Uterus (tissue), 3 donors: ENCODE measurements at regions not wholly inside any gene's neighbourhood (a gene's known extent, or its start where the extent isn't known, plus 50 kb on each side); places are given as distances from the start of the nearest gene placed in this dataset.
"Not testable (repeated sequence)": the region's sequence is repeated elsewhere in the genome, so short reads cannot be mapped to it uniquely, and the experiment has no call there.

Experiments
- DNase-seq, 2 donors: peaks; one replicate each; pipeline ENCODE4 v3.0.0-alpha.2; 2019 to 2020
- H3K27ac ChIP-seq, 2 donors: fragments of 200-600 bp; sonication (generic); 1 replicate in 1 of 2; 2 replicates in 1 of 2; pipeline ENCODE4 v1.5.1; 2016 to 2018
- H3K27me3 ChIP-seq, 2 donors: fragments of 200-600 bp; sonication (generic); one replicate each; pipeline ENCODE4 v1.5.1; 2018 to 2019; ENCODE audit warnings: control low read depth in 1 of 2
- H3K36me3 ChIP-seq, 2 donors: fragments of 200-600 bp; sonication (generic); one replicate each; pipeline ENCODE4 v1.5.1; 2019; ENCODE audit warnings: control low read depth in 1 of 2
- H3K4me1 ChIP-seq, 2 donors: fragments of 200-600 bp; sonication (generic); one replicate each; pipeline ENCODE4 v1.5.1; 2018 to 2019; ENCODE audit warnings: control low read depth in 1 of 2
- H3K4me3 ChIP-seq, 2 donors: fragments of 200-600 bp; sonication (generic); 1 replicate in 1 of 2; 2 replicates in 1 of 2; pipeline ENCODE4 v1.5.1; 2018 to 2019; ENCODE audit warnings: mild to moderate bottlenecking in 1 of 2
- H3K9me3 ChIP-seq, 2 donors: fragments of 200-600 bp; sonication (generic); one replicate each; pipeline ENCODE4 v1.5.1; 2019; ENCODE audit warnings: control low read depth in 1 of 2
- POLR2A ChIP-seq, 2 donors: fragments of 450-650 bp; IDR thresholded peaks; one replicate each; pipeline ENCODE4 v1.6.1; 2016; ENCODE audit warnings: antibody characterized with exemption in 2 of 2, mild to moderate bottlenecking in 1 of 2, moderate library complexity in 1 of 2
- intact Hi-C: fragments of 100-400 bp; cut with DNase I; formaldehyde crosslinking; loops from one replicate; pipeline ENCODE4 v1.15.1; 2023; ENCODE audit warnings: low total_unique reads
- TF ChIP-seq, protein P1 (sequence below), 4 experiments: fragments of 200-600 bp in 2 of 4; fragments of 450-650 bp in 2 of 4; sonication (generic) in 2 of 4; IDR thresholded peaks; one replicate each; pipeline ENCODE4 v1.5.1; 2016 to 2019; ENCODE audit warnings: antibody characterized with exemption in 4 of 4, mild to moderate bottlenecking in 2 of 4, moderate library complexity in 1 of 4
- donor health status: DM: yes; HTN: yes; CAD: no.

DNA sequence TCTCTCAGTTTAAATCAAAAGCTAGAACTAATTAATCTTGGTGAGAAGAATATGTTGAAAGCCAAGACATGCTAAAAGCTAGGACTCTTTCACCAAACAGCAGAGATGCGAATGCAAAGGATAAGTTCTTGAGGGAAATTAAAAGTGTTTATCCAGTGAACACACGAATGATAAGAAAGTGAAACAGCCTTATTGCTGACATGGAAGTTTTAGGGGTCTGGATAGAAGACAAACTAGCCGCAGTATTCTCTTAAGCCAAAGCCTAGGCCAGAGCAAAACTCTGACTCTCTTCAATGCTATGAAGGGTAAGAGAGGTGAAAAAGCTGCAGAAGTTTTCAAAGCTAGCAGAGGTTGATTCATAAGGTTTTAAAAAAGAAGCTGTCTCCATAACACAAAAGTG lies 103.0 kb downstream of the UFM1 start:
- Histone ChIP-seq H3K4me3 (no peak overlapping the region), H3K36me3 (no peaks in the 10 kb centered on the region), H3K9me3 (no peaks in the 10 kb centered on the region), H3K27ac (no peak overlapping the region), H3K4me1 (no peaks in the 10 kb centered on the region), H3K27me3 (no peaks in the 10 kb centered on the region)
- TF ChIP-seq POLR2A (IDR thresholded peaks at IDR 0.05), result no peak
- TF ChIP-seq, protein P1, sequence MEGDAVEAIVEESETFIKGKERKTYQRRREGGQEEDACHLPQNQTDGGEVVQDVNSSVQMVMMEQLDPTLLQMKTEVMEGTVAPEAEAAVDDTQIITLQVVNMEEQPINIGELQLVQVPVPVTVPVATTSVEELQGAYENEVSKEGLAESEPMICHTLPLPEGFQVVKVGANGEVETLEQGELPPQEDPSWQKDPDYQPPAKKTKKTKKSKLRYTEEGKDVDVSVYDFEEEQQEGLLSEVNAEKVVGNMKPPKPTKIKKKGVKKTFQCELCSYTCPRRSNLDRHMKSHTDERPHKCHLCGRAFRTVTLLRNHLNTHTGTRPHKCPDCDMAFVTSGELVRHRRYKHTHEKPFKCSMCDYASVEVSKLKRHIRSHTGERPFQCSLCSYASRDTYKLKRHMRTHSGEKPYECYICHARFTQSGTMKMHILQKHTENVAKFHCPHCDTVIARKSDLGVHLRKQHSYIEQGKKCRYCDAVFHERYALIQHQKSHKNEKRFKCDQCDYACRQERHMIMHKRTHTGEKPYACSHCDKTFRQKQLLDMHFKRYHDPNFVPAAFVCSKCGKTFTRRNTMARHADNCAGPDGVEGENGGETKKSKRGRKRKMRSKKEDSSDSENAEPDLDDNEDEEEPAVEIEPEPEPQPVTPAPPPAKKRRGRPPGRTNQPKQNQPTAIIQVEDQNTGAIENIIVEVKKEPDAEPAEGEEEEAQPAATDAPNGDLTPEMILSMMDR (IDR thresholded peaks at IDR 0.05), result no peak
- intact Hi-C loops, result no loop called here
- DNase-seq, result no peak

DNA sequence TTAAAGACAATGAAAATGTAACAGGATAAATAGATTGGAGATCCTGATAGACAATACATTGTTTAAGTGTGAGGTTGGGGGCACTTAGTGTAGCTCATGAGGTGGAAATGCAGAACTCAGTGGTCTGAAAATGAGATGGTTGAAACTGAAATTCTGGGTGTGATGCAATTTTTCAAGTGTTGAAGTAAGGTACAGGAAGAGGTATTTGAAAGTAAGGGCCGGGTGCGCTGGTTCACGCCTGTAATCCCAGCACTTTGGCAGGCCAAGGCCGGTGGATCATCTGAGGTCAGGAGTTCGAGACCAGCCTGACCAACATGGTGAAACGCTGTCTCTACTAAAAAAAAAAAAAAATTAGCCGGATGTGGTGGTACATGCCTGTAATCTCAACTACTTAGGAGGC lies 113.0 kb downstream of the UFM1 start:
- intact Hi-C loops, result no loop called here
- no peaks in the 10 kb centered on the region for H3K36me3 ChIP-seq
- no peak for TF ChIP-seq POLR2A (IDR thresholded peaks at IDR 0.05)
- TF ChIP-seq, protein P1 (IDR thresholded peaks at IDR 0.05), result no peak

DNA sequence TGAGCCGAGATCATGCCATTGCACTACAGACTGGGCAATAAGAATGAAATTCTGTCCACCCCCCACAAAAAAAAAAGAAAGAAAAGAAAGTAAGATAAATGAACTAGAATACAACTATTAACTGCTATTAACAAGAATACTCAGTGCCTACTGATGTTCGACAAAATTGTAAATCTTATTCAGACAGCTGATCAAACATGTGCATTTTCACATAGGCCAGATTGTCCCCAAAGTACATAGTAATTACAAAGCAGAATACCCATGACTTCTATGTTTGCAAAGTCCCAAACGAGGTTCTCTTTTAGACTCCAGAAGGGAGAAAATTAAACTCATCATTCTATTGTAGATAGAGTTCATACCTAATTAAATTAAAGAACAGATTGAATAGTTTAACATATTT lies 113.4 kb downstream of the UFM1 start:
- H3K4me3 ChIP-seq, result no peak overlapping the region
- H3K27me3 ChIP-seq, result no peaks in the 10 kb centered on the region
- no peak overlapping the region for H3K27ac ChIP-seq
- no peaks in the 10 kb centered on the region for H3K9me3 ChIP-seq
- DNase-seq, result no peak
- intact Hi-C loops, result no loop called here
- no peaks in the 10 kb centered on the region for H3K4me1 ChIP-seq
- no peak for TF ChIP-seq POLR2A (IDR thresholded peaks at IDR 0.05)
- TF ChIP-seq, protein P1 (IDR thresholded peaks at IDR 0.05), result no peak
- no peaks in the 10 kb centered on the region for H3K36me3 ChIP-seq

More for the DNA sequence above, 113.0 kb downstream of the UFM1 start:
- DNase-seq, result no peak
- H3K4me3 ChIP-seq, result no peak overlapping the region
- no peaks in the 10 kb centered on the region for H3K9me3 ChIP-seq
- no peaks in the 10 kb centered on the region for H3K4me1 ChIP-seq
- H3K27ac ChIP-seq, result no peak overlapping the region
- no peaks in the 10 kb centered on the region for H3K27me3 ChIP-seq

DNA sequence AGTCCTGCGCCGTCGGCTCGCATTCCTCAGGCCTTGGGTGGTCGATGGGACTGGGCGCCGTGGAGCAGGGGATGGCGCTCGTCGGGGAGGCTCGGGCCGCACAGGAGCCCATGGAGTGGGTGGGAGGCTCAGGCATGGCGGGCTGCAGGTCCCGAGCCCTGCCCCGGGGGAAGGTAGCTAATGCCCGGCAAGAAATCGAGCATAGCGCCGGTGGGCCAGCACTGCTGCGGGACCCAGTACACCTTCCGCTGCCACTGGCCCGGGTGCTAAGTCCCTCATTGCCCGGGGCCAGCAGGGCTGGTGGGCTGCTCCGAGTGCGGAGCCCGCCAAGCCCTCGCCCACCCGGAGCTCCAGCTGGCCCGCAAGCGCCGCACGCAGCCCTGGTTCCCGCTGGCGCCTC lies 122.8 kb downstream of the UFM1 start:
- H3K36me3 ChIP-seq, H3K9me3 ChIP-seq, H3K27me3 ChIP-seq, H3K27ac ChIP-seq, DNase-seq, H3K4me3 ChIP-seq, intact Hi-C loops, H3K4me1 ChIP-seq: not testable (repeated sequence)

DNA sequence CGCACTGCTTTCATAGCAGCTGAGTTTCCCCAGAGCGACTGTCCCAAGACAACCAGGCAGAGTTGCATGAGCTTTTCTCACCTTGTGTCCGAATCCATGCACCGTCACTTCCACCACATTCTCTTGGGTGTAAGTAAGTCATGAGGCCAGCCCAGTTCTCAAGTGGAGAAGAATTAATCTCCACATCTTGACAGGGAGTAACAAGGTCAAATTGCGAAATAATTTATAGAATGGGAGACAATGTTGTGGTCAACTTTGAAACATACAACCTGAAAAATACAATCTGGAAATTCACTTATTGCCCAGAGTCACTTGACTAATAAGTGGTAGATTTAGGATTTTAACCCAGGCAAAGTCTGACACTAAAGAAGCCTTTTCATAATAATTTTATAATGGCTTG lies 123.7 kb downstream of the UFM1 start:
- intact Hi-C loops, result no loop called here
- DNase-seq, result no peak
- no peaks in the 10 kb centered on the region for H3K36me3 ChIP-seq
- H3K27ac ChIP-seq, result no peak overlapping the region
- no peaks in the 10 kb centered on the region for H3K9me3 ChIP-seq
- H3K27me3 ChIP-seq, result no peaks in the 10 kb centered on the region
- no peak for TF ChIP-seq POLR2A (IDR thresholded peaks at IDR 0.05)
- TF ChIP-seq, protein P1 (IDR thresholded peaks at IDR 0.05), result no peak
- no peak overlapping the region for H3K4me3 ChIP-seq
- H3K4me1 ChIP-seq, result no peaks in the 10 kb centered on the region

DNA sequence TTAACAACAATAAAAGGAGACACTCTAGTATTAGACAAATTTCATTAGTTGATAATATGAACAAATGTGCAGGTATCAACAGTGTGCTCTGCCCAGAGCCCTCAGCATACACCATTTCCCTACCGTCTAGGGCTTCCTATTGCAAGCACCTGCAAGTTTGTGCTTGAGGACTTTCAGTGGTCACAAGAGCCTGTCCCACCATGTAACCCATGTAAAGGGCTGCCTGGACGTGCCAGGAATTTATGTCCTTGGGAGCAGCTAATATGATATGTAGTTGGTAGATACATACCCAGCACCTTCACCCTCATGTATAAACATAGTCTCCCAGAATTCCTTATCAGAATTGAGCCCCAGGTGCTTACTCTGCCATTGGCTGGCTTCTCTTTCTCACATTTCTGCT lies 128.0 kb downstream of the UFM1 start:
- H3K4me3 ChIP-seq, result no peak overlapping the region
- TF ChIP-seq, protein P1 (IDR thresholded peaks at IDR 0.05), result no peak
- no peak for TF ChIP-seq POLR2A (IDR thresholded peaks at IDR 0.05)
- no peaks in the 10 kb centered on the region for H3K9me3 ChIP-seq
- no peak for DNase-seq
- H3K36me3 ChIP-seq, result no peaks in the 10 kb centered on the region
- intact Hi-C loops, result no loop called here
- no peaks in the 10 kb centered on the region for H3K27me3 ChIP-seq
- H3K27ac ChIP-seq, result no peak overlapping the region
- no peaks in the 10 kb centered on the region for H3K4me1 ChIP-seq
